HG03280 (cell line): ENCODE measurements at regions not wholly inside any gene's neighbourhood (a gene's known extent, or its start where the extent isn't known, plus 50 kb on each side); places are given as distances from the start of the nearest gene placed in this dataset.
"Not testable (repeated sequence)": the region's sequence is repeated elsewhere in the genome, so short reads cannot be mapped to it uniquely, and the experiment has no call there.

ENCODE experiments used
- ATAC-seq: cut with Tn5 transposase; IDR thresholded peaks from one replicate; pipeline ENCODE4 v1.9.1; 2021; ENCODE audit warnings: mild to moderate bottlenecking, moderate library complexity; ENCODE audit not compliant: unreplicated experiment

DNA sequence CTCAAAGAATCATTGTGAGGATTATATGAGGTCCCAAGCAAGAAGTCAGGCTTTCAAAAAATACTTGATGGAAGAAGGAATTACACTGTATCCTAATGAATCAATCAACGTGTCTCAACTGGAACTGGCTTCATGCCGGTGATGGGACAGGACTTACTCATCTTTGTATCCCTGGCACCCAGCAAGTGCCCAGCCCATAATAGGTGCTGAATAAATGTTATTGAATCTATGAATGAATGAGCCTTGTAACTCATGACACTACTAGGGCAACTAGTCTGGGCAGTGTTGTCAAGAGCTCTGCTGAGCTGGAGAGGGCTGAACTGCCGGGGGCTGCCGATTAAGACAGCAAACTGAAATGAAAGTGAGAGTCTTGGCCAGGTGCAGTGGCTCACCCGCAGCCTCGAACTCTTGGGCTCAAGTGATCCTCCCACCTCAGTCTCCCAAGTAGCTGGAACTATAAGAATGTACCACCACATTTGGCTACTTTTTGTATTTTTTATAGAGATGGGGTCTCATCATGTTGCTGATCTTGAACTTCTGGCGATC lies 87.2 kb upstream of the KIF5B start:
- ATAC-seq: no peak

DNA sequence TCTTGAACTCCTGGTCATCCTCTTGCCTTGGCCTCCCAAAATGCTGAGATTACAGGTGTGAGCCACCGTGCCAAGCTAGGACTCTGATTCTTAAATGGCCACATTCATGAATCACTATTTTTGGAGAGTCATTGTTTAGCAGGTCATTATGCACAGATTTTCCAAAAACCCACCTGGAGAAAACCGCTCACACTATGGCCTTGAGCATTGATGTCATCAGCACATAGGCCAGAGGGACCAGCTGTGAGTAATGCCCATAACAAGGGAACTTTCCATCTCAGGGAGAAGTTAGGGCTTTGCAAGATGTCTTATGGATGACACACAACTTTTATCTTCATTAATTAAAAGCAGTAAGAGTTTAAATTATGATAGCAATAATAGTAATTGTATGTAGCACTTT lies 86.4 kb upstream of the KIF5B start:
- no peak for ATAC-seq

DNA sequence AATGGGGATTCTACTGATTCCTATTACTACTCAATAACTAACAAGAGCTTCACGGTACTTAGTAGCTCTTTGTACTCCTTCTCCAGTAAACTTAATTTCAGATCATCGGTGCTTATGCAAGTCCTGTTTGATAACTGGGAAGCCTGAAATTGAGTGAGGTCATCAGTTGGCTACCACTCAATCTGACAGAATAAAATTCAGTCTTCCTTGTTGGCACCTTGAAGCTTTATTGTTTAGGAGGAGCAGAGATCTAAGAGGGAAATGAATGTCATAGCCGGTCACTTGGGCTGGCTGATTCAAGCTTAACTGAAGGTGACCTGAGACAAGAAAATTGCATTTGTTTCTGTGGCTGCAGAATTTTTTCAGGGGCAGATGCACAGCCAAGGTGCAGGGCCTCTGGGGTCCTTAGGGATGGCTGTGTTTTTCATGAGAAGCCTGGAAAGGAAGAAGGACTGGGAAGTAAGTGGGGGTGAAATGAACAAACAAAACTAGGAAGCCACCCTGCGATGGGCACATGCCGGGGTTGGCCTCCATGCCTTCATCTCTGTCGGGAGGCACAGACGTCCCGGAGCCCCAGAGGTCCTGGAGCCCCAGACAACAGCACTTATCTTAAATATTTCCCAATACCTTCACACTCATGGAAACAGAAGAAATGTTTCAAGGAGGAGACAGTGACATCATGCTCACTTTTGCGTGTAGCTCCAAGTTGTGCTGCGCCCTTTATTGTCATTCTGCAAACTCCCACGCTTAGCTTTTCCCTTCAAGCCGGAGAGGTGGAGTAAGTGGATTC lies 85.0 kb upstream of the KIF5B start:
- no peak for ATAC-seq

DNA sequence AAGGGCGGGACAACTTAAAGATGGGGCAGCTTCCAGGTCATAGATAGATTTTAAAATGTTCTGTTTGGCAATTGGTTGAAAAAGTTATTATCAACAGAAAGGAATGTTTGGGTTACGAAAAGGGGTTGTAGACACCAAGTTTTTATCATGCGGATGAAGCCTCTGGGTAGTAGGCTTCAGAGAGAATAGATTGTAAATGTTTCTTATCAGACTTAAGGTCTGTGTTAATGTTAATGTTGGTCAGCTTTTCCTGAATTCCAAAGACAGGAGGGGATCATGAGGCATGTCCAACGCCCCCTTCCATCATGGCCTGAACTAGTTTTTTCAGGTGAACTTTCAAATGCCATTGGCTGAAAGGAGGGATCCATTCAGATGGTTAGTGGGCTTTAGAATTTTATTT lies 84.2 kb upstream of the KIF5B start:
- ATAC-seq: no peak

DNA sequence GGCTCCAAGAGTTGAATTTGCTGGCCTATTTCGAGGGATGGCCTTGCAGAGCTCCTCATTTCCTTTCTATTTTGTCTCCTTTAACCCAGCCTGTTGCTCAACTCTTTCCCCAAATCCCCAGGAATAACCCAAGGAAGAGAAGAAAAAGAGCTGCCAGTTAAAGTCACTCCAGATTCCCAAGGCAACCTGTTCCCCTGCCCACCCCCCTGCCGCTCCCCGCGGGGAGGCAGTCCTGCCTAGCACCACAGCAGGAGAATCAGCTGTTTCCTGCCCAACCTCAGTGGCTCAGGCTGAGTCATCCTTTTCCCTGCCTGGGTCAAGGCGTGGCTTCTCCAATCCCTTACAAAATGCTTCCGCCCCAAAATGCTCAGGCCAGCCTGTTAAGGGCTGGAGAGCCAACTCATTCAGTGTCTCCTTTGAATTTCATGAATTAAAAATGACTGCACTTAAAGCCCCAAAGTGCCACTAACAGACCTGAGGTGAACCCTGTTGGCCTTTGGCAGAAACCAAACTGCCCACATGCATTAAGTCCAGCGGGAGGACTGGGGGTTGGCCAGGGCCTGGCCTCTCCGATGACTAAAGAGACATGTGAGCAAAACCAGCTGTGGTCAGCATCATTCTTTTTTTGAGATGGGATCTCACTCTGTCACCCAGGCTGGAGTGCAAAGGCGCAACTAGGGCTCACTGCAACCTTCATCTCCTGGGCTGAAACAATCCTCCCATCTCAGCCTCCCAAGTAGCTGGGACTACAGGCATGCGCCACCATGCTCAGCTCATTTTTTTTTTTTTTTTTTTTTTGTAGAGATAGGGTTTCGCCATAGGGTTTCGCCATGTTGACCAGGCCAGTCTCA lies 83.2 kb upstream of the KIF5B start:
- ATAC-seq: no peak

DNA sequence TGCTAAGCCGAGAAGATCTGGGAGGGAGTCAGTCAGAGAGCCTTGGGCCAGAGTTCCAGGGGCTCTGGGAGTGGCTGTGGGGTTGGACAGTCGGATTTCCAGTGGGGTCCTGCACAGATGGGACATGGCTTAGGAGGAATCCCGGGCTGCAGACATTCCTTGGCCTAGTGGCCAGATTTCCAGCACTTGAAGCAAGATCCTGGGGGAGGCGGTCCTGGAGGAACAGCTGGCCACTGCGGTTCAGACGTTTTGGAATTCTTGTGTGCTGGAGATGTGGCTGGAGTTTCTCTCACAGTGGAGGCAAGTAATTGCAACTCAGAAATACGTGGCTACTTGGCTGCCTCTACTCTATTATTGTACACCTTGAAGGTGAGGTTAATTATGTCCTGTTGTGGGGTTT lies 80.7 kb upstream of the KIF5B start:
- ATAC-seq: not testable (repeated sequence)

DNA sequence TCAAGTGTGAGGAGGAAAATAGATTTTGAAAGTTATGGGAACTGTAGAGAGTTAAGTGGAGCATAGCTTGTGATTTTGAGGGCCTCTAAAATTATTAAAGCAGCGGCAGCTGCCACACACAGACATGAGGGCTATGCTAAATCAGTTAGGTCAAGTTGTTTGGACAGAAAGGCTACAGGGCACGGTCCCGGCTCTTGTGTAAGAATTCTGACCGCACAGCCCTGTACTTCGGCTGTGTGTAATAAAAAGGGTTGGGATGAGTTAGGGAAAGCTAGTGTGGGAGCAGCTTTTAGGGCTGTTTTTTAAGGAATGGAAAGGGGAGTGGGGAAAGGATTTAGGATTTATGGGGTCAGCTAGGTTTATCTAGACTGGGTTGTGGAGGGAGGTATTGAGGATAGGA lies 79.6 kb upstream of the KIF5B start:
- not testable (repeated sequence) for ATAC-seq

DNA sequence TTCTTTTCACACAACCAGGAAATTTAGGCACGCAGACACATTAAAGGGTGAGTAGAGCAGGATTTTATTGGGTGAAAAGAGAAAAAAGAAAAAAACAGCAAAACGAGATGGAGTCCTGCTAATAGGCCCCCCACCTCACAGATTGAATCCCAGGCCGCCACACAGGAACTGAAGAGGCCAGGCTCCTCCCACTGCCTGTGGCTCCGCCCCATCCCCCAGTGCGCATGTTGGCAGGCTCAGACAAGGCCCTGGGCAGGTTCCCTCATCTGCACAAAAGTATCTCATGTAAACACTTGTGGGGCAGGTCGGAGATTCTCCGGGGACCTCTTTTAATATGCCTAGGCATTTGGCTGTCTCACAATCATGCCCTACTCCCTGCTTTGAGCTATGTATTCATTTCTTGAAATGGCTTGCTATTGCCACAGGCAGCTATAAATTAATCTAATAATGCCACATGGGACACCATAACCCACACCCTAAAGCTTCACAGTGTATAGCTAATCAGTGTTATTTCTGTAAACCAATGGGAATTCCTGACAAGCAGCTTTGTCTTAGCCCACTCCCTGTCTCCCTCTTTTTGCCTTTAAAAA lies 76.2 kb upstream of the KIF5B start:
- ATAC-seq: no peak

DNA sequence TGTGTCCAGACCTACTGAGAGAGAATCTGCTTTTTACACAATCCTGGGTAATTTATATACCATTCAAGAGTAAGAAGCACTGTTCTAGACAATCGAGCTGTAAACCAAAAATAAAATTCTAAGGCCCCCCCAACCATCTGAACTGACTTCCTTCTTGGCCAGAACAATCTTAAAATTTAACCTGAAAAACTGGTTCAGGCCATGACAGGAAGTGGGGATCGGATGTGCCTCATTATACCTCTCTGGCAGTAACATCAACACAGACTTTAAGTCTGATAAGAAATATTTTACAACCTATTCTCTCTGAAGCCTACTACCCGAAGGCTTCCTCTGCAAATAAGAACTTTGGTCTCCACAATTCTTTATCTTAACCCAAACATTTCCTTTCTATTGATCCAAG lies 75.2 kb upstream of the KIF5B start:
- no peak for ATAC-seq

DNA sequence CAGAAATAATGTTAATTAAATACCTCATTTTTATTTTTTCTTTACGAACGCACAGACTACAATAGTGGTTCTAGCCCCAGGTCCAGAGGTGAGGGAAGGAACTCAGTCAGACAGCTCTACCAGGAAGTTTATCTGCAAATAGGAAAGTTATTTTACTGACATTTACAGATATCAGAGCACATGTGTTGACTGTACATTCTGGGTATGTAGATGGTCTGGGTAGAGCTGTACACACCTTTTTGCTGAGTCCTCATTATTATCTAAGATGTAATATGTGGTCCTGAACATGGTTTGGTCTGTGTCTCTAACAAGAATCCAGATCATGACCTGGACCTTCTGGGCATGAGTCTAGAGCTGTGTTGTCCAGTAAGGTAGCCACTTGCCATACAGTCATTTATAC lies 74.6 kb upstream of the KIF5B start:
- ATAC-seq: no peak

DNA sequence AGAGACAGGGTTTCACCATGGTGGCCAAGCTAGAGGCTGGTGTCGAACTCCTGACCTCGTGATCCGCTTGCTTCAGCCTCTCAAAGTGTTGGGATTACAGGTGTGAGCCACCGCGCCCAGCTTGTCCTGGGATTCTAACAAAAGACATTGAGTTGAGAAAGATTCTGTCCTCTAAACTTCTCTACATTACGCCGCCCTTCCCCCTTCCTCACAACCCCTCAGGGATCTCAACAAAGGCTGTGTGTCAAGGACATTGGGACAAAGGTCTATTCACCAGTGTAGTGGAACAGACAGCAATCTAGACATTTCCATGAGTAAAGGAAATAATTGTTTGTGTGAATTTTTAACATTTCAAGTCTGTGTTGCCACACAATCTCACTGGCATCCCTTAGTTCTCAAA lies 68.8 kb upstream of the KIF5B start:
- ATAC-seq: no peak

DNA sequence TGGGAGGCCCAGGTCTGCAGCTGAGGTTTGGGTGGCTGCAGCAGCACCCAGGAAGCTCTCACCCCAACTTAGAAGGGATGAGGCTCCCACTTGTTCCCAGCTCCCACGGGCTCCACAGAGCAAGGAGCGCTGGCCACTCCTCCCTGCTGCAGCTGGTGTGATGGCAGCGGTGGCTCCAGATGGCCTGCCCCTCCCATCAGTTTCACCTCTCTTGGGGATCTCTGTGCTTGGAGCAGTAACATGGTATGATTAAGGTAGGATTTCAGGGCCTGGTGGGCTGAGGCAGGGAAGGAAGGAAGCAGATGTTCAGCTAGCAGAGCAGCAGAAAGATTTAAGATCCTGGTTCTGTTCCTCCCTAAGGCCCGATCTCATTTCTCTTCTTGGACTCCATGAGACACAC lies 66.8 kb upstream of the KIF5B start:
- ATAC-seq: no peak

DNA sequence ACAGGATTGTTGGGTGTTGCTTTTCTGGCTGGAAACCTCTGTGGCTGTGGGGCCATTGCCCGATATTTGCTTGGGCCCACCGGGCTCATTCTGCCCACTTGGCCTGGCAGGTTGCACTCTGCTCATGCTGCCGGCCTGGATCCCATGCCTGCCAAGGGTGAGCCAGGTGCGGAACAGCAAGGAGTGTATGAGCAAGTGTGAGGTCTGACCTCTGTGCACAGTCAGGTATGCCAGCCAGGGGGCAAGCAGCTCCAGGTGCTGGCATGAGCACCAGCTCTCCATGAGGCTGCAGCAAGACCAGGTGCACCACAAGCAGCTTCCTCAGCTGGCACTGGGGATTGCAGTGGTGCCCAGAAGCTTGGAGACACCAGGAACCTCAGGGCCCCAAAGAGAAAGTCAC lies 65.4 kb upstream of the KIF5B start:
- no peak for ATAC-seq

DNA sequence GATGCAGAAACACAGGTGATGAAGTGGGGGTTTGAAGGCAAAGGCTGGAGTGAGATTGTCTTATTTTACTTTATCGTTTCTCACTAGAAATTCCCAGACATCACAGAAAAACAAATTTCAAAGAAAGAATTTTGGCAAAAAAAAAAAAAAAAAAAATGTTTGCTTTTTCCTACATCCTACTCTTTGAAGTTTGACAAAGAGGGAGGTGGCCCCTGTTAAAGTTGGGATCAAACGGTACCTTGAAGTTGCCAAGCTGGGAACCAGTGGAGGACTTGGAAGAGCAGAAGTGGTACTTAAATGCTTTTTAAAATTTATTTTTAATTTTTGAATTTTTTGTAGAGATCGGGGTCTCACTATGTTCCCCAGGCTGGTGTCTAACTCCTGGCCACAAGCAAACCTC lies 63.9 kb upstream of the KIF5B start:
- ATAC-seq: no peak

DNA sequence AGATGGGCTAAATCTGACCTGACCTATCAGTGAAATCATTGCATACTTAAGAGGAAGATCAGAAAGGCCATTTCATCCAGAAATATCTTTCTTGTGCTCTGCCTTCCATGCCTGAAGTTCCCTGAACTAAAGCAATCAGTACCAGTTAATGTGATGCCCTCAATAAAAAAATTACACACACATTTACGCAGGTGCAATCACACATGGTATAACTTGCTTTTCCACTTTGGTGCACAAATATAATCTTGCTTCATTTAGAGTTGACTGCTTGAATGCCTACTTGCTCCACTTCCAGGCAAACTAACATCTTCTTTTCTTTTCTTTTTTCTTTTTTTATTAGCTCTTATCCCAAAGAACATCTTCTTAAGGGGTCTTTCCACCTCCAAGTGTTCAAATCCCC lies 58.3 kb upstream of the KIF5B start:
- ATAC-seq: no peak

DNA sequence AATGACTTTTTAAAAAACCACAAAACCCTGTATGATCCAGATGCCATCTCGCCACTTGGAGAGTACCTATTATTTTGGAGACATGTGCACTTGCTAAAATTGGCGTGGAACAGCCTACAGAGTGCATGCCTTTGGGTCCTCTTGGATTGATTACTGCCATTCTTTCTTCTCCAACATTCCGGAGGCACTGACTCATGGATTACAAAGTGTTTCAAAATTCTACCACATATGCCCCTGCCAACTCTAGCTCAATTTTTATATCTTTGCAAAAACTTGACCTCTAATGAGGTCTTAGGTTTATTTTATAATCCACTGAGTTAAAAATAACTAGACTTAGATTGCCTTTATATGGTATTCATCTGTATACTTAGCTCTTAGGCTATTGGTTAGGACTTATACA lies 55.8 kb upstream of the KIF5B start:
- no peak for ATAC-seq

DNA sequence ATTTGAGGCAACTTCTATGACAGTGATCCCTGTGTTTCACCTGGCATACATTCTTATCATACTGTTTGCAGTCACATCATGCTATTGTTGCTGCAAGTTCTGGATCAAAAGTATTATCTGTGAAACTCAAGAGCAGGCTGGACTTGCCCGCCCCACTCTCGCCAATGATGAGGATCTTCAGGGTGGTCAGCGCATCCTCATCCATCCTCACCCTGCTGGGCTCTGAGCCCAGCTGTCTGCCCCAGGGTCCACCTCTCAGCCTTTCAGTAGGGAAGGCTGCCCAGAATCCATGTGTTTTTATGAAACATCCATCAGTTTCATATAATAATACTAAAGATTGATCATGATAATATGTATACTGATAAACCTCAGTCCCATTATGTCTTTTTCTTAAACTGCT lies 55.4 kb upstream of the KIF5B start:
- no peak for ATAC-seq

DNA sequence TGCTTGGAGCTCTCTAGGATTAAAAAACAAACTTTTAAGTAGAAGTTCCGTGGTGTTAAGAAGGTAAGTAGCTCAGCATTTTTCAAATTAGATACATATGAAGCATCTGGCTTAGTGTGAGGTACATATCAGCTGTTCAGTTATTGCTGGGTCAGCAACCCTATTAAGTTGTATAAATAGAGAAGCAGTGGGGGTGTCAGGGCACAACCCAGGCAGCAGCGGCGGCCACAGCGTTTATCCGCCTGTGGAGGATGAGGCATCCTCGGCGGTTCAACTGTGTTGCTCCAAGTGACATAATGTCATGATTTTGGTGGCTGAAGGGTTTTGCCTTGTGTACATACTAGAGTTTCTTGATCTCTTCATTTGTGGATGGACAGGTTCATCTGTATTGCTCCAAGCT lies 54.6 kb upstream of the KIF5B start:
- no peak for ATAC-seq

DNA sequence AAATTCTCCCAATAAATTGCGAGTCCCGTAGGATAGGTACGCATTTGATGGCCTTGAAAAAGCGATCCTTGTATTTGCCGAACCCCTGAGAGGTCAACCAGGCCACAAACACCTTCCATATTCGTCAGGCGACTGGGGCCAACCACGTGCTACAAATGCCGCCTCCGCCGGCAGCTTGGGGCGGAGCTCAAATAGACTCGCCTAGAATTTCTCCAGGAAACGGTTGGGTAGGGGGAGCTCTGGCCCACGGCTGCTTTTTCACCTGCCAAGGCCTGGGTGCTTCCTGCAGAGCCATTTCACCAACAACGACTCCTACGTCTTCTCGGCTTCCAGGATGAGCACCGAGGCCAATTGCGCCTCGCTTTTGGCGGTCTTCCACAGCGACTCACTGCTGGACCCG lies 53.4 kb upstream of the KIF5B start:
- ATAC-seq: no peak
